Stimulated activated CD4-positive, alpha-beta T cell treated with anti-CD3 and anti-CD28 coated beads, TNF-alpha, amount 100 ng/mL, for 1 hour (primary cell): ENCODE measurements at regions not wholly inside any gene's neighbourhood (a gene's known extent, or its start where the extent isn't known, plus 50 kb on each side); places are given as distances from the start of the nearest gene placed in this dataset.

ENCODE experiments used
- DNase-seq, 3 donors: peaks; one replicate each; pipeline ENCODE4 v3.0.0-alpha.2; 2020; ENCODE audit warnings: low read depth in 3 of 3, low spot score in 1 of 3

DNA sequence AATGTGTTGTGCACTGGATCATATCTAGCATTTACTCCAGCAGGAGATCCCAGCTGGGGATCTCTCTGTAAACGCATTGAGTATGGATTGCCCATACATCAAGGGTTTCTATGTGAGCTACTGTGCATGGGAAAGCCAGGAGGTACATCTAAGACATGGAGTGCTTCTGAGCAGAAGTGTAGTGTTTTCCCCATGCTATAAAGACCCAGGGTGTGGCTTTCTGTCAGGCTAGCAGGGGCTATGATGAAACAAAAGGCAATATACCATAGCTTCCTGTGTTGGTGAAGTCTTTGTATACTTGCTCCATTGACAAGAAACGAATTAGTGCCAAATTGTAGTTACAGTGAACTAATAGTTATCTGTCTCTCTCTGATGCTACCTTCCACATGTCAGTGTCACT is 329.3 kb upstream of the TLE4 start:
- DNase-seq, result no peak

GRCh38 chr9:79246170-79246569 is 325.6 kb upstream of the TLE4 start:
- DNase-seq, result no peak

GRCh38 chr9:79247021-79247420 is 324.7 kb upstream of the TLE4 start:
- DNase-seq, result no peak

DNA sequence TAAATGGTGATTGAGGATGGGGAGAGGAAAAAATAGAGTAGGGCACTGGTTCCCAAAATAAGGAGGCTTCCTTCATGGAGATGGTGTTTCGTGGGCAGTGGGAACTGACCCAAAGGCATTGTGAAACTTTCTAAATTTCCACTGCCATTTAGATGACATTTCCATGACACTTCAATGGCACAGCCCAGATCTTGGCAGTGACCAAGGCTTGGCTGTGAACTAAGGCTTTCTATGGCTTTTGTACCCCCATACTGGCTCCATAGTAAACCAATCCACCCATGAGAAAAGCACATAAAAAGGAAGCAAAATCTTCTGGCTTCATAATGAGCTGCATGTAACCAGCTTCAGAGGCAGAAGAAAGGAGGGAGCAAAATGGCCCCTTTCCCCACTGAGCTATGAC is 321.0 kb upstream of the TLE4 start:
- DNase-seq, result no peak

DNA sequence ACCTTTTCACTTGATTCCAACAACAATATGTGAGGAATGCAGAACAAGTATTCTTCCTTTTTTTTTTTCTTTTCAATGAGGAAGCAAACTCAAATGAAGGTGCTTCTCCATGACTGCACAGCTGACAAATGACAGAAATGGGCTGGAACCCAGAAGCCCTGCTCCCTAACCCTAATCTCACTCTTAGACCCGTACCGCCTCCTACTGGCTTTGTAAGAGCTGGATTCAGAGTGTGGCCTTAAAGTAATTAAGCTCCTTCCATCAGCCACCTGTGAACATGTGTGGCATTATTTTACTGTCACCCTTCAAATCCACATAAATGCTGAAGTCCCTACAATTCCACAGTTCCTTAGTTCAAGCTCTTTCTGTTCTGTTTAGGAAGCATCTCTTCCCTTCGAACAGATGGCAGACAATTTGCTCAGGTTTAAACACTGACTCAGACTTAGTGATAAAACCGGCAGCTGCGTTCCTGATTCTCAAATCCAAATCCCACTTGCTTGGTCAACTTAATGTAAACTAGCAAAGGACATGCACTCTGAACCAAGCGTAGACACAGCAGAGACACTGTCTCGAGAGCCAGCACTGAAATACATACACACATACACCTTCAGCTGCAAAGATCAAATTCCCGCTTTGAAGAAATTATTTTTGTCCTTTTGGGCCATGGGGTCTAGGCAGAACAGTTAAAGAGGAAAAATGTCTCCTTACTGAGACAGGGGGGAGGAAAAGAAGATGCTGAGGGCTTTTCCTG is 316.7 kb upstream of the TLE4 start:
- DNase-seq, result no peak

DNA sequence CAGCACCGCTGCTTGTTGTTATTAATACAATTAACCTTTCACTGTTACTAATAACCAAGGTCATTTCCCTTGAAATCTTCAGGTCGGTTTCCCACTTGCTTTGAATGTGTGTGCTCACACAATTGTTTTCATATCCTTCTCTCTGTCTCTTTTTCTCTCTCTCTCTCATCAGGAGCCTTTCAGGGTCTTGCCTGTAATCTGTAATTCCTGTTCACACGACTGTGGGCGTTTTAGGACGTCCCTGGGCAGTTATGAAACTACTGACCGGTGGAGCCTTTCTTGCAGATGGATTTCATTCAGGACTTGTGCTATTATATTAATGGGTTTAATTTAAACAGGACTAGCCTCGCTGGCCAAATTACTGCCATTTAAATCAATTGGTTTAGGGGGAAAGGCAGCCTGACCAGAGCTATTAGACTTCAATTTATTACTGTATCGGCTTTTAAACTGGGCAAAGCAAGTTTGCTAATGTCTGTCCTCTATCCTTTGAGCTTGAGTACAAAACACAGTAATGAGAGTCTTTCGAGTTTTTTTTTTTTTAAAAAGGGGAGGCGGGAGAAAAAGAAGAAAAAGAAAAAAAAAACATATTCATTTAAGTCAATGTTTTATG is 316.0 kb upstream of the TLE4 start:
- no peak for DNase-seq

- DNase-seq, result no peak
Observed at GRCh38 chr9:79256691-79257213, 315.0 kb upstream of the TLE4 start.

DNA sequence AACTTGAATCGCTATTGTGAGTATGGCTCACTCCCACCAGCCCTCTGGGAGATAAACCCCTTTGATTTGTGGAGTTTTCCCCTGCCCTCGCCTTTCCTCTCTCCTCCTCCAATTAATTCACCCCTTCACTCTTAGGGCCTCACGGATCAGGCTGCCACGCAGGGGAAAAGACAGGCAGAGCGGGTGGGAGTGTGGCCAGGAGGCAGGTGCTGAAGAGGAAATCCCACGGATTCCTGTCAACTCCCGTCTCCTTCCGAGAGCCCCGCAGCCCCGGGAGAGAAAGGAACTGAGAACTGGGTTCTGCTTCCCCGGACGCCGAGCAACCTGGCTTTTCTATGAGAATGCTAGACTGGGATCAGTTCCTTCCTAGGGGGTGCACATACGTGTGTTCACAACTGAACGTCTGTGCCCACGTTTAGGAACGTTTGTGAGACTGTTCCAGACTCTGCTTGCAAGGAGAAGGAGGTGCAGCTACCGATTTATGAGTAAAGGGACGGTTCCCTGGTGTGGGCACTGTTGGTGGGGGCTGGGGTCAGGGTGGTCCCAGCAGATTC is 314.5 kb upstream of the TLE4 start:
- DNase-seq, result no peak

DNA sequence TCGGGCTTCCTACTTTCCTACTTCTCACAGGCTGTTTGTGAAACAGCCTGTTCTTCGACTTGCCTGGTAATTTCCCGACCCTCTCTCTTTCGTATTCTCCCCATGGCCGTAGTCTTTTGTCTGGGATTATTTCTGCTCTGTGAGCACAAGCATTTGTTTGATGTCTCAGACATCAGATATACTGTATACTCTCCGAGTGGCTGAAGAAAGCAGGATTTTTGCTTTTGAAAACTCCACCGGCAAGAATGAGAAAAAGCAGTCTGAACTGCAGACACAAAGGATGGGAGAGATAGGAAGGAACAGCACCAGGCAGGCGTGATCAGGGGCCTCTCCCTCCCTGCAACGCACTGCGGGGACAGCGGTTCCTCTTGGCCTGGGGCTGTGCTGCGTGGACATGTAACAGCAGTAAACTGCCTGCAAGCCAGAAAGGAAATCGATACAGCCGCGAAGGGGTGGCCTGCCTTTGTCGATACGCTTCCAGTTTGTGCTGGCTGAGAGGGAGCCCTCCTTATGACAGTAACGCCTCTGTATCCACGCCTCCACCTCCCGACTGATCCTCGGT is 313.9 kb upstream of the TLE4 start:
- no peak for DNase-seq

GRCh38 chr9:79259858-79260257 is 311.9 kb upstream of the TLE4 start:
- no peak for DNase-seq

- no peak for DNase-seq
Observed at GRCh38 chr9:79263628-79264027, 308.1 kb upstream of the TLE4 start.

- DNase-seq, result no peak
Observed at GRCh38 chr9:79264041-79264440, 307.7 kb upstream of the TLE4 start.

DNA sequence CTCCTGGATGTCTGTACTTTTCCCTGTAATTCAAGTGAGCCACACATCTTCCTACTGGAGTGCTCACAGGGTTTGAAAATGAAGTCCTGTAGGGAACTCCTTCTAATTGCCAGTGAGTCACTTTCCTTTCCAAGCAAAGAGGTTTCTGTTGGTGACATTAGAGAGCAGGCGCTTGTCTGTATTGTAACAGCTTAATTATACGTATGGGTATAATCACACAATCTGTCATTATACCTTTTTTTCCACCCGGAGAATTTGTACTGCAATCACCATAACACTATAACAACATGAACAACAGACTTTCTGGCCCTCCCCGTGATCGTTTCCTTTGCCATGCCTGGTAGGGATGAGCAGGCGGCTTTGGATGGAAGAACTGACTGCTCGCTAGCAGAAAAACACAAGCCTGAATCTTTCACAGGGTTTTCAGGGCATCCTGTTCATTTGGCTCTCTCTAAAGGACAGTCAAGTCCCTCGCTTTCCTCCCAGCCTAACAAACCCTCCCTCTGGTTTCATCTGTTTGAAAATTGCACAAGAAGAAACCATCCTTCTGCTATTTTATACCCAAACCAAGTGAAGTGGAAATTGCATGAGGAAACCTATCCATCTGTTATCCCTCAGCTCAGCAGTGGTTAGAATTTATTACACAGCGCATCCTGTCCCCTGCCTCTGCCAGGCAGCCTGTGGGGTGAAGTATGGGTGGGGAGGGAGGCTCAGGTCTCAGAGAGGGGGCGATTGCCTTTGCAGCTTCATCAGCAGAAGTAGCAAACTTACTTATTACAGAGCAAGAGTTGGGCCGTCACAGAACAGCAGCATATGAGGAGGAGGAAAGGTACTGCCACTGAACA is 307.0 kb upstream of the TLE4 start:
- DNase-seq, result no peak

GRCh38 chr9:79266986-79267385 is 304.8 kb upstream of the TLE4 start:
- DNase-seq, result no peak

GRCh38 chr9:79268806-79269205 is 303.0 kb upstream of the TLE4 start:
- DNase-seq, result no peak

DNA sequence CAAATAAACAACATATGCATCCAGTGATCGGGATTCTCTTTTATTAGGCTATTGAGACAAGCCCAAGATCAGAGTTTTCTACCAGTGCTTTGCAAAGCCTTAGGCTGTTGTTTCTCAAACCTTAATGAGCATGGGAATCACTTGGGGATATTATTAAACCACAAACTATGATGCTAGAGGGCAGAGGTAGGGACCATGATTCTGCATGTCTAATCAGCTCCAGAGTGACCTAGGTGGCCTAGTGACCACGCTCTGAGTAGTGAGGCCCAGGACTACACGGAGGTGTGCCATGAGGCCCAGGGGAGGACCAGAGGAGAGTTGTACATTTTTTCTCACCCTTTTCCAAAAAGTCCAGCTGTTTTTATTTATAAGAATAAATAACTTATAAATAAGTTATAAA is 298.5 kb upstream of the TLE4 start:
- no peak for DNase-seq

DNA sequence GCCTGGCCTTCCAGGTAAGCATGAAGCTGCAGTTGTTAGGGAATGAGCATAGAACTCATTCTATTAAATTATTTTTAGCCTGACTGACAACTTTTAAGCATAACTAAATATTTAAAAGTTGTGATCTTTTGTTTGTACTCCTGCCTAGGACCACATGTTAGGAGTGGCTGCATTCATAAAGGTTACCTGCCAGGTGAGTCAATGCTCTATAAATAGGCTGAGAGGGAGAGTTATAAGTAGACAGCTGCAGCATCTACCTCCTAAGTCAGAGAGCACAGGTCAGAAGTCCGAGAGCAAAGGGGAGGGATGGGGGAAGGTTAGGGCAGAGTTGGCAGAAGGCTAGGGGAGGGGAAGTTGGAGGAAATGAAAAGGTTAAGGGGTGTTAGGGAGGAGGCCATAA is 292.4 kb upstream of the TLE4 start:
- no peak for DNase-seq

DNA sequence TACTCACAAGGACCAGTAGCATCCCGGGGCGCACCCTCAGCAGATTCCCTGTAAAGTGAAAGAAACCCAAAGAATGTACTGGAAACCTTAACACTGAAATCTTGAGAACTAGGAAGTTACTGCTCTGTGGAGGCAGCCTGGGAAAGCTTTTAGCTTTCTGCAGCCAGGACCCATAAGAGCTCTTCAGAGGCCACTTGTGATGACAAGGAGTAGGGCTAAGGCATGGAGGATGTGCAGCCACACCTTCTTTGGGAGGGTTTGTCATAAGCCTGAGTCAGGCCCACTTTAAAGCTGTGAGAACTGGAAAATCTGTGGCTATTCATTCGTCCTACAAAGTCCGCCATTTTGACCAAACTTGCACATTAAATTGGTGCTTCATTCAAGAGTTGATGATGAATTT is 291.1 kb upstream of the TLE4 start:
- DNase-seq, result no peak

- no peak for DNase-seq
Observed at GRCh38 chr9:79284081-79284480, 287.7 kb upstream of the TLE4 start.

GRCh38 chr9:79286992-79287707 is 284.6 kb upstream of the TLE4 start:
- DNase-seq, result no peak
